SK-N-MC (cell line): ENCODE measurements at regions not wholly inside any gene's neighbourhood (a gene's known extent, or its start where the extent isn't known, plus 50 kb on each side); places are given as distances from the start of the nearest gene placed in this dataset.

Experiments
- DNase-seq: peaks from one replicate; pipeline ENCODE4 v3.0.0-alpha.2; 2011; ENCODE audit warnings: low read depth, low spot score
- H3K27ac ChIP-seq: fragments of 200-600 bp; sonication (generic); 2 replicates; pipeline ENCODE4 v1.5.1; 2016; ENCODE audit warnings: mixed run types
- H3K36me3 ChIP-seq: fragments of 200-600 bp; sonication (generic); 2 replicates; pipeline ENCODE4 v1.6.1; 2017; ENCODE audit warnings: antibody characterized with exemption, low read length, mixed read lengths; ENCODE audit not compliant: insufficient read depth
- H3K4me3 ChIP-seq: fragments of 200-600 bp; sonication (generic); 2 replicates; pipeline ENCODE4 v1.5.1; 2016
- H3K9ac ChIP-seq: fragments of 200-600 bp; sonication (generic); 2 replicates; pipeline ENCODE4 v1.8.0; 2017; ENCODE audit warnings: mixed run types, mixed read lengths; ENCODE audit not compliant: insufficient read length
- H3K9me3 ChIP-seq: fragments of 200-600 bp; sonication (generic); 2 replicates; pipeline ENCODE4 v1.6.1; 2017; ENCODE audit warnings: low read depth, mild to moderate bottlenecking, antibody characterized with exemption, low read length, moderate library complexity, mixed read lengths
- EZH2 ChIP-seq: fragments of 200-600 bp; sonication (generic); IDR thresholded peaks from one replicate; pipeline ENCODE4 v1.6.1; 2017; ENCODE audit warnings: antibody characterized with exemption
- FOXP2 ChIP-seq: optimal IDR thresholded peaks from 2 replicates; pipeline ENCODE3; 2011; ENCODE audit warnings: mild to moderate bottlenecking, moderate library complexity; ENCODE audit not compliant: insufficient read depth; ENCODE audit errors: extremely low read length, control extremely low read depth
- POLR2AphosphoS5 ChIP-seq: IDR thresholded peaks from 2 replicates; pipeline ENCODE4 v1.6.1; 2012; ENCODE audit warnings: mild to moderate bottlenecking, low read depth, low read length, borderline replicate concordance

DNA sequence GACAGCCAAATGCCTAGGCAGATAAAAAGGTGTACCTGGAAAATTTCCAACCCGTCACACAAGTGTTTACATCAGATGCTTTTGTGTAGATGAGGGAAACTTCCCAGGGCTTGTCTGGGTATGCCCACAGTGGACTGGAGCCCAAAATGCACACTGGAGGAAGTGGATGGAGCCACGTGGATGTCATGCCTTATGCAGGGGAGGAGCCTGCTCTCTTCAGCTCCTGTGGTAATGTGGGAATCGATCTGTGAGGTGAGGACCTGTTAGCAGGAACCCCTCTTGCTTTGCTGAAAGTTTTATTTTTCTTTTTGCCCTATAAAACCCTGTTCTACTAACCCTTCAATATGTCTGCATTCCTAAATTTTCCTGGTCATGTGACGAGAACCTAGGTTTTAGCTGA lies 439.2 kb upstream of the CDH9 start:
- TF ChIP-seq FOXP2 (no peak), EZH2 (no peak), POLR2AphosphoS5 (no peak)
- DNase-seq, result no peak
- H3K9me3 ChIP-seq, result no peaks in the 10 kb centered on the region
- no peak overlapping the region for H3K4me3 ChIP-seq
- H3K27ac ChIP-seq, result no peak overlapping the region
- no peaks in the 10 kb centered on the region for H3K36me3 ChIP-seq
- no peak overlapping the region for H3K9ac ChIP-seq

DNA sequence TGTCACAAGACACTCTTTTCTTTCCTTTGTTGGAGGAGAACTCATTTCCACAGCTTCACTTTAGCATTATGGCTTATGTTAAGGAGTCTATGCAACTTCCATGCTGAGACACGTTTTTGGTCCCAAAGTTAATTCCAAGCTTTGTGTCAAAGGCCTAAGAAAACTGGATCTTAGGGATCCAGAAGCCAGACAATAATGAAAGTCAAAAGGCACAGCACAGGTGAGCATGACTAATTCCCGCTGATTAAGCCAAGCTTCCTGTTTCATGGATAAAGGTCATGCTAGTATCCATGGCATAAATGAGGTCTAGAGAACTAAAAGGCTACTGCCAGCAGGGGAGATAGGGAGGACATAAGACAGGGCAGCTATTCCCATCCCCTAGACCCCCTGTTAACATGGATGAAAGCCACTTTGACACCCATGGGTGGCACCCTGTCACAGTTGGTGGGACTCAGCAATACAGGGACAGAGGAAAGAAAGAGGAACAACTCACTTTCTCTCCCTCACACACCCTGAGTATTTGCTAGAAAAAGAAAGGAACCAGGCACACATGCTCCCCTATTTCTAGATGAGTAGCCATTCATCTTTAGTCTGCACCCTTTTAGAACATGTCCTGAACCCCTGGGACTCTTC lies 438.1 kb upstream of the CDH9 start:
- TF ChIP-seq EZH2 (no peak), POLR2AphosphoS5 (no peak), FOXP2 (no peak)
- no peaks in the 10 kb centered on the region for H3K9me3 ChIP-seq
- no peaks in the 10 kb centered on the region for H3K36me3 ChIP-seq
- no peak overlapping the region for H3K27ac ChIP-seq
- no peak overlapping the region for H3K4me3 ChIP-seq
- H3K9ac ChIP-seq, result no peak overlapping the region
- no peak for DNase-seq

- H3K4me3 ChIP-seq, result no peak overlapping the region
- H3K27ac ChIP-seq, result no peak overlapping the region
- no peaks in the 10 kb centered on the region for H3K36me3 ChIP-seq
- H3K9me3 ChIP-seq, result no peaks in the 10 kb centered on the region
- DNase-seq, result no peak
- no peak for TF ChIP-seq POLR2AphosphoS5
- TF ChIP-seq FOXP2, result no peak
- TF ChIP-seq EZH2, result no peak
- H3K9ac ChIP-seq, result no peak overlapping the region
These were observed 436.7 kb upstream of the CDH9 start for GRCh38 chr5:27475063-27475462.

- no peak overlapping the region; the same call in 1 of the 2 replicates for H3K4me3 ChIP-seq
- peak overlapping the region; percentile 78 for H3K27ac ChIP-seq
- no peaks in the 10 kb centered on the region for H3K36me3 ChIP-seq
- no peaks in the 10 kb centered on the region for H3K9me3 ChIP-seq
- DNase-seq, result no peak
- TF ChIP-seq POLR2AphosphoS5, result no peak
- TF ChIP-seq EZH2, result no peak
- H3K9ac ChIP-seq, result no peak overlapping the region
These were observed 436.0 kb upstream of the CDH9 start for GRCh38 chr5:27474395-27474794.

DNA sequence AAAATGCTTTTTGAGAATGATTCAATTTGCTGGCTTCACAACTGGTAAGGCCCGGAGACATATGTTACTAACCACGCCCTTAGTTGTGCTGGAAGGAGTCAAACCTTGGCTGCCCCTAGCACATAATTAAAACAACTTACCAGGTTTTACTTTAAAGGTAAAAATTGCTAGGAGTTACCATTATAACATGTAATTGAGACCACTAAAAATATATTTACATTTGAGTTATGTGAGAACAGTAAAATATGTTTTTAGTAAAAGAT lies 435.6 kb upstream of the CDH9 start:
- H3K9ac ChIP-seq, result no peak overlapping the region
- H3K4me3 ChIP-seq, result peak overlapping the region; percentile 36
- H3K27ac ChIP-seq, result peak overlapping the region; percentile 78
- TF ChIP-seq FOXP2, result no peak
- H3K9me3 ChIP-seq, result no peaks in the 10 kb centered on the region
- H3K36me3 ChIP-seq, result no peaks in the 10 kb centered on the region
- no peak for DNase-seq

GRCh38 chr5:27473307-27474046 lies 435.1 kb upstream of the CDH9 start:
- no peaks in the 10 kb centered on the region for H3K36me3 ChIP-seq
- TF ChIP-seq FOXP2 (no peak), EZH2 (no peak), POLR2AphosphoS5 (no peak)
- H3K9ac ChIP-seq, result no peak overlapping the region
- no peaks in the 10 kb centered on the region for H3K9me3 ChIP-seq
- peak overlapping the region; percentile 36 for H3K4me3 ChIP-seq
- no peak for DNase-seq
- peak overlapping the region; percentile 78 for H3K27ac ChIP-seq

- H3K4me3 ChIP-seq, result no peak overlapping the region
- DNase-seq, result no peak
- TF ChIP-seq EZH2 (no peak), FOXP2 (no peak), POLR2AphosphoS5 (no peak)
These were observed 434.5 kb upstream of the CDH9 start for GRCh38 chr5:27472871-27473270.

GRCh38 chr5:27472000-27472763 lies 433.8 kb upstream of the CDH9 start:
- DNase-seq, result no peak
- no peaks in the 10 kb centered on the region; the same call in 1 of the 2 replicates for H3K9me3 ChIP-seq
- H3K4me3 ChIP-seq, result no peak overlapping the region
- TF ChIP-seq FOXP2 (no peak), EZH2 (no peak), POLR2AphosphoS5 (no peak)
- H3K27ac ChIP-seq, result no peak overlapping the region
- H3K36me3 ChIP-seq, result no peaks in the 10 kb centered on the region
- no peak overlapping the region for H3K9ac ChIP-seq

More at GRCh38 chr5:27472871-27473270, 434.5 kb upstream of the CDH9 start:
- H3K9me3 ChIP-seq, result no peaks in the 10 kb centered on the region
- H3K27ac ChIP-seq, result peak overlapping the region; percentile 78
- no peak overlapping the region for H3K9ac ChIP-seq
- H3K36me3 ChIP-seq, result no peaks in the 10 kb centered on the region
